Caco-2 (cell line): ENCODE measurements at regions not wholly inside any gene's neighbourhood (a gene's known extent, or its start where the extent isn't known, plus 50 kb on each side); places are given as distances from the start of the nearest gene placed in this dataset.

Experiments
- BruUV-seq: library from RNA; stranded (reverse); fragments of 400-500 nt; replicated peaks from 2 replicates; lab custom pipeline; 2021; lab: Mats Ljungman, UMichigan
- CTCF ChIA-PET: fragments of 300-600 bp; sonication (Branson Sonifier 250); formaldehyde crosslinking; loops from one replicate; lab custom pipeline; 2022; ENCODE audit warnings: antibody characterized with exemption; lab: Charles Lee
- POLR2A ChIA-PET: fragments of 300-600 bp; sonication (Branson Sonifier 250); formaldehyde crosslinking; loops from one replicate; lab custom pipeline; 2022; ENCODE audit warnings: antibody characterized with exemption; lab: Charles Lee
- DNase-seq, 2 experiments: peaks; one replicate each; pipeline versions ENCODE4 v3.0.0 to v3.0.0-alpha.2; 2020 to 2022
- H3K27me3 ChIP-seq: replicated peaks from 2 replicates; pipeline ENCODE4 v1.6.0; 2011; ENCODE audit warnings: low read length; ENCODE audit not compliant: control insufficient read depth, insufficient read depth
- H3K36me3 ChIP-seq: 2 replicates; pipeline ENCODE4 v1.5.1; 2011; ENCODE audit warnings: low read length; ENCODE audit not compliant: control insufficient read depth, insufficient read depth
- H3K4me1 ChIP-seq: fragments of 250-450 bp; sonication (Bioruptor Pico); 2 replicates; pipeline ENCODE4 v1.5.1; 2020; ENCODE audit warnings: mild to moderate bottlenecking
- H3K4me3 ChIP-seq: 2 replicates; pipeline ENCODE4 v1.5.1; 2011; ENCODE audit warnings: low read depth, mild to moderate bottlenecking, control low read depth, low read length
- H3K9me3 ChIP-seq: fragments of 250-450 bp; sonication (Bioruptor Pico); 2 replicates; pipeline ENCODE4 v1.5.1; 2020; ENCODE audit warnings: mild to moderate bottlenecking, moderate library complexity
- H3K27ac Mint-ChIP-seq: one replicate; pipeline ENCODE4 v1.8.0; 2022; ENCODE audit warnings: mixed read lengths; ENCODE audit not compliant: unreplicated experiment
- H3K27me3 Mint-ChIP-seq: one replicate; pipeline ENCODE4 v1.8.0; 2022; ENCODE audit warnings: mixed read lengths; ENCODE audit not compliant: insufficient read depth, unreplicated experiment
- H3K36me3 Mint-ChIP-seq: one replicate; pipeline ENCODE4 v1.8.0; 2022; ENCODE audit warnings: mild to moderate bottlenecking, mixed read lengths; ENCODE audit not compliant: insufficient read depth, unreplicated experiment
- H3K4me1 Mint-ChIP-seq: one replicate; pipeline ENCODE4 v1.8.0; 2022; ENCODE audit warnings: low read depth, mixed read lengths; ENCODE audit not compliant: unreplicated experiment
- H3K4me3 Mint-ChIP-seq: one replicate; pipeline ENCODE4 v1.8.0; 2022; ENCODE audit warnings: mild to moderate bottlenecking, moderate library complexity, mixed read lengths; ENCODE audit not compliant: unreplicated experiment
- H3K9me3 Mint-ChIP-seq: one replicate; pipeline ENCODE4 v1.8.0; 2022; ENCODE audit warnings: mixed read lengths; ENCODE audit not compliant: unreplicated experiment
- intact Hi-C: fragments of 100-400 bp; cut with micrococcal nuclease; formaldehyde crosslinking; loops from one replicate; pipeline ENCODE4 v1.10.0; 2022; ENCODE audit not compliant: unreplicated experiment
- TF ChIP-seq, protein P1 (sequence below), 2 experiments: fragments of 200-600 bp in 1 of 2; IDR thresholded peaks; 1 replicate in 1 of 2; 2 replicates in 1 of 2; pipeline versions ENCODE4 v1.5.1 to v1.8.0; 2011 to 2022; ENCODE audit warnings: antibody characterized with exemption in 1 of 2, control low read depth in 1 of 2, inconsistent platforms in 1 of 2, low read depth in 1 of 2, low read length in 1 of 2, mild to moderate bottlenecking in 1 of 2, moderate library complexity in 1 of 2; ENCODE audit not compliant: insufficient read depth in 1 of 2, severe bottlenecking in 1 of 2, unreplicated experiment in 1 of 2

DNA sequence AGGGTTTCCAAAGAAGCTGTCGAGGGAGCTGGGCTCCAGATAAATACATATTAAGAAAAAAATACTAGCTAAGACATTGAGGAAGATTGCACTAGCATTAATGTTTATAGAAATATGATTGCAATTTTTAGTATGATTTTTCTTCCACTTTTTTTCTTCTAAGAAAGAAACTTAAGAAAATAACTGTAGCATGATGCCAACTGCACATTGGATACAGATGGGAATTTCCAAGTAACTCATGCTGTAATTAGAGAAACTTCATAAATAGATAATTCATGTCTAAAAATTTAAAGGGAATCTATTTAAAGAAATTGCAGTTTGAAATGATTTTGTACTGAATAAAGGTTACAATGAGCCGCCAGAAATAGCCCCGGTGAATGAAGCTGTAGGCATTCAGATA lies 119.4 kb downstream of the POLR1F start:
- DNase-seq = no peak
- Histone ChIP-seq H3K4me3 (no peak overlapping the region), H3K4me1 (no peaks in the 10 kb centered on the region), H3K36me3 (no peaks in the 10 kb centered on the region), H3K27me3 (no peaks in the 10 kb centered on the region), H3K9me3 (no peaks in the 10 kb centered on the region)
- TF ChIP-seq, protein P1, sequence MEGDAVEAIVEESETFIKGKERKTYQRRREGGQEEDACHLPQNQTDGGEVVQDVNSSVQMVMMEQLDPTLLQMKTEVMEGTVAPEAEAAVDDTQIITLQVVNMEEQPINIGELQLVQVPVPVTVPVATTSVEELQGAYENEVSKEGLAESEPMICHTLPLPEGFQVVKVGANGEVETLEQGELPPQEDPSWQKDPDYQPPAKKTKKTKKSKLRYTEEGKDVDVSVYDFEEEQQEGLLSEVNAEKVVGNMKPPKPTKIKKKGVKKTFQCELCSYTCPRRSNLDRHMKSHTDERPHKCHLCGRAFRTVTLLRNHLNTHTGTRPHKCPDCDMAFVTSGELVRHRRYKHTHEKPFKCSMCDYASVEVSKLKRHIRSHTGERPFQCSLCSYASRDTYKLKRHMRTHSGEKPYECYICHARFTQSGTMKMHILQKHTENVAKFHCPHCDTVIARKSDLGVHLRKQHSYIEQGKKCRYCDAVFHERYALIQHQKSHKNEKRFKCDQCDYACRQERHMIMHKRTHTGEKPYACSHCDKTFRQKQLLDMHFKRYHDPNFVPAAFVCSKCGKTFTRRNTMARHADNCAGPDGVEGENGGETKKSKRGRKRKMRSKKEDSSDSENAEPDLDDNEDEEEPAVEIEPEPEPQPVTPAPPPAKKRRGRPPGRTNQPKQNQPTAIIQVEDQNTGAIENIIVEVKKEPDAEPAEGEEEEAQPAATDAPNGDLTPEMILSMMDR (IDR thresholded peaks at IDR 0.05; ENCODE audit: insufficient read depth in 1 of 2, low read depth in 1 of 2, low read length in 1 of 2, severe bottlenecking in 1 of 2, unreplicated experiment in 1 of 2) = no peak
- Mint-ChIP-seq H3K36me3 (no peaks in the 10 kb centered on the region), H3K4me1 (no peaks in the 10 kb centered on the region), H3K27me3 (no peaks in the 10 kb centered on the region), H3K4me3 (no peak overlapping the region), H3K27ac (no peak overlapping the region), H3K9me3 (no peaks in the 10 kb centered on the region)
- BruUV-seq = no TSS peak
- intact Hi-C loops = no loop called here
- CTCF ChIA-PET = no interaction called here
- POLR2A ChIA-PET = no interaction called here

GRCh38 chr7:19587291-19587690 lies 121.5 kb downstream of the POLR1F start:
- no peaks in the 10 kb centered on the region for H3K9me3 ChIP-seq
- intact Hi-C loops = no loop called here
- Mint-ChIP-seq H3K9me3 (no peaks in the 10 kb centered on the region), H3K36me3 (no peaks in the 10 kb centered on the region), H3K4me3 (no peak overlapping the region), H3K4me1 (no peaks in the 10 kb centered on the region), H3K27ac (no peak overlapping the region), H3K27me3 (no peaks in the 10 kb centered on the region)
- H3K36me3 ChIP-seq = no peaks in the 10 kb centered on the region
- BruUV-seq = no TSS peak
- no peaks in the 10 kb centered on the region for H3K27me3 ChIP-seq
- TF ChIP-seq, protein P1 (IDR thresholded peaks at IDR 0.05; ENCODE audit: insufficient read depth in 1 of 2, low read depth in 1 of 2, low read length in 1 of 2, severe bottlenecking in 1 of 2, unreplicated experiment in 1 of 2) = peak in 1 of 2 experiments; percentile 38
- POLR2A ChIA-PET = no interaction called here
- CTCF ChIA-PET = no interaction called here
- H3K4me1 ChIP-seq = no peaks in the 10 kb centered on the region
- H3K4me3 ChIP-seq = no peak overlapping the region
- DNase-seq = peak in 1 of 2 experiments; percentile 5

DNA sequence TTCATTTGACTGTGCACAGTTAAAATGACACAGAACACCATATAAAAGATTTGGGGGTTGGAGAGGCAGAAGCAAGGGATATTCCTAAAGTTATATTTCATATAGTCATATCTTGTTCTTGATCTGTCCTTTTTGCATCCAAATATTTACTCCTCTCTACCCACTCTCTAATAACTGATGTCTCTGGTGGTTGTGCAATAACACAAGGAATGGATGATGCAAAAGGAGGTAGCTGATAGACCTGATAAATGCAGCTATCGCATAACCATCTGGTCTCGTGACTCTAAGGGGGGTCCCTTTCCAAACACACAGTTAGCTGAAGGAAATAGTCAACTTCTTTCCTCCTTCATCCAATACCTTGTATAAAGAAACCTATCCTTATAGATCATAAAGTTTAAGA lies 123.1 kb downstream of the POLR1F start:
- Histone ChIP-seq H3K27me3 (no peaks in the 10 kb centered on the region), H3K4me3 (no peak overlapping the region), H3K36me3 (no peaks in the 10 kb centered on the region), H3K9me3 (no peaks in the 10 kb centered on the region), H3K4me1 (no peaks in the 10 kb centered on the region)
- no peak overlapping the region for H3K4me3 Mint-ChIP-seq
- no peaks in the 10 kb centered on the region for H3K4me1 Mint-ChIP-seq
- ChIA-PET CTCF (no interaction called here), POLR2A (no interaction called here)
- BruUV-seq = no TSS peak
- TF ChIP-seq, protein P1 (IDR thresholded peaks at IDR 0.05; ENCODE audit: insufficient read depth in 1 of 2, low read depth in 1 of 2, low read length in 1 of 2, severe bottlenecking in 1 of 2, unreplicated experiment in 1 of 2) = no peak
- H3K27ac Mint-ChIP-seq = no peak overlapping the region
- DNase-seq = no peak
- no peaks in the 10 kb centered on the region for H3K9me3 Mint-ChIP-seq
- no peaks in the 10 kb centered on the region for H3K36me3 Mint-ChIP-seq
- H3K27me3 Mint-ChIP-seq = no peaks in the 10 kb centered on the region
- intact Hi-C loops = no loop called here
